VCaP (cell line): ENCODE measurements at regions not wholly inside any gene's neighbourhood (a gene's known extent, or its start where the extent isn't known, plus 50 kb on each side); places are given as distances from the start of the nearest gene placed in this dataset.

Experiments used
- H3K27ac ChIP-seq: fragments of 450-650 bp; 2 replicates; pipeline ENCODE4 v1.5.1; 2017
- CTCF ChIP-seq: fragments of 450-650 bp; conservative IDR thresholded peaks from 2 replicates; pipeline ENCODE4 v1.5.1; 2017; ENCODE audit warnings: mild to moderate bottlenecking, moderate library complexity

GRCh38 chr1:219385787-219386427 lies 212.2 kb downstream of the LYPLAL1 start:
- peak; percentile 79 for TF ChIP-seq CTCF
- peak overlapping the region; percentile 67 for H3K27ac ChIP-seq

GRCh38 chr1:219383281-219383680 lies 209.6 kb downstream of the LYPLAL1 start:
- H3K27ac ChIP-seq = no peak overlapping the region
- no peak for TF ChIP-seq CTCF

GRCh38 chr1:219381396-219381795 lies 207.7 kb downstream of the LYPLAL1 start:
- no peak overlapping the region for H3K27ac ChIP-seq
- TF ChIP-seq CTCF = no peak

GRCh38 chr1:219380463-219380862 lies 206.8 kb downstream of the LYPLAL1 start:
- H3K27ac ChIP-seq = no peak overlapping the region
- no peak for TF ChIP-seq CTCF

GRCh38 chr1:219379691-219380090 lies 206.0 kb downstream of the LYPLAL1 start:
- no peak for TF ChIP-seq CTCF
- no peak overlapping the region for H3K27ac ChIP-seq

- no peak overlapping the region for H3K27ac ChIP-seq
- TF ChIP-seq CTCF = no peak
Observed at GRCh38 chr1:219374636-219375035, 201.0 kb downstream of the LYPLAL1 start.

- no peak overlapping the region for H3K27ac ChIP-seq
- no peak for TF ChIP-seq CTCF
Observed at GRCh38 chr1:219374046-219374566, 200.4 kb downstream of the LYPLAL1 start.
